SKM-1 (cell line): ENCODE measurements at regions not wholly inside any gene's neighbourhood (a gene's known extent, or its start where the extent isn't known, plus 50 kb on each side); places are given as distances from the start of the nearest gene placed in this dataset.
A peak's percentile ranks its signal among the peaks of the same experiment; 100 is the strongest.

Source experiments
- DNase-seq: peaks from one replicate; lab custom pipeline; 2025; ENCODE audit not compliant: unreplicated experiment; lab: John Stamatoyannopoulos, UW

GRCh38 chr11:36713715-36714114, 115.7 kb upstream of the RAG2 start:
- peak; percentile 47 for DNase-seq

GRCh38 chr11:36711104-36711825, 113.2 kb upstream of the RAG2 start:
- DNase-seq: no peak
